ENCODE measurements at regions not wholly inside any gene's neighbourhood (a gene's known extent, or its start where the extent isn't known, plus 50 kb on each side); places are given as distances from the start of the nearest gene placed in this dataset.

- no peaks in the 10 kb centered on the region for H3K27me3 ChIP-seq (replicated peaks in 1 of 4; ENCODE audit: control extremely low read depth in 1 of 4, control insufficient read depth in 3 of 4, insufficient read depth in 4 of 4, low read length in 3 of 4)
- ChIA-PET POLR2A (no interaction called here), CTCF (no interaction called here)
- H3K4me2 ChIP-seq (replicated peaks; ENCODE audit: low read depth, low read length, poor library complexity, severe bottlenecking), result no peak overlapping the region
- H4K20me1 ChIP-seq (ENCODE audit: control insufficient read depth, insufficient read depth, low read length, poor library complexity, severe bottlenecking), result no peaks in the 10 kb centered on the region
- no peaks in the 10 kb centered on the region for H3K9me3 ChIP-seq (ENCODE audit: control extremely low read depth in 1 of 3, control insufficient read depth in 2 of 3, insufficient read depth in 1 of 3, low read length in 2 of 3)
- intact Hi-C loops (cut with micrococcal nuclease), result no loop called here
- H3K4me3 ChIP-seq (ENCODE audit: control extremely low read depth in 1 of 5, extremely low read depth in 1 of 5, insufficient read depth in 1 of 5, low read depth in 2 of 5, low read length in 4 of 5), result no peak overlapping the region
- ATAC-seq (ENCODE audit: low read depth) (no peak), DNase-seq (no peak)
- no peaks in the 10 kb centered on the region for H3K79me2 ChIP-seq (ENCODE audit: control insufficient read depth, insufficient read depth, low read length)
- H3K27me3 Mint-ChIP-seq, result no peaks in the 10 kb centered on the region
- WGBS (ENCODE audit: insufficient coverage), result 94% methylated on average over 6 of the region's 11 CpGs
- no peak overlapping the region for H3K9ac ChIP-seq (ENCODE audit: low read length)
- H3K9me3 Mint-ChIP-seq (ENCODE audit: insufficient read depth), result peaks cover 3% of the 10 kb centered on the region
- H2AFZ ChIP-seq (ENCODE audit: insufficient read depth, low read depth, low read length, poor library complexity, severe bottlenecking), result no peak overlapping the region
- TF ChIP-seq CTCF (IDR thresholded peaks at IDR 0.05) (no peak), EZH2 (IDR thresholded peaks at IDR 0.05; ENCODE audit: borderline replicate concordance, insufficient read depth, low read depth, low read length, poor library complexity, severe bottlenecking) (no peak)
- H3K27ac ChIP-seq (ENCODE audit: low read length in 2 of 2), result no peak overlapping the region
- no peaks in the 10 kb centered on the region for H3K4me1 ChIP-seq (ENCODE audit: control insufficient read depth in 2 of 2, insufficient read depth in 2 of 2, low read length in 2 of 2)
- no peak overlapping the region for H3K27ac Mint-ChIP-seq
- no peaks in the 10 kb centered on the region for H3K36me3 ChIP-seq (replicated peaks in 1 of 2; ENCODE audit: control extremely low read depth in 1 of 2, control insufficient read depth in 1 of 2, extremely low read depth in 1 of 2, insufficient read depth in 2 of 2, low read length in 1 of 2)
- no peak overlapping the region for H3K4me3 Mint-ChIP-seq
- H3K4me1 Mint-ChIP-seq, result no peaks in the 10 kb centered on the region
These were observed 389.8 kb downstream of the NR2F1-AS1 start for GRCh38 chr5:93191035-93191817.

- ChIA-PET POLR2A (no interaction called here), CTCF (no interaction called here)
- H3K27ac Mint-ChIP-seq, result no peak overlapping the region
- ATAC-seq (ENCODE audit: low read depth) (no peak), DNase-seq (no peak)
- no peak overlapping the region for H3K4me2 ChIP-seq (replicated peaks; ENCODE audit: low read depth, low read length, poor library complexity, severe bottlenecking)
- no peak for TF ChIP-seq CTCF (IDR thresholded peaks at IDR 0.05)
- no peak for TF ChIP-seq EZH2 (IDR thresholded peaks at IDR 0.05; ENCODE audit: borderline replicate concordance, insufficient read depth, low read depth, low read length, poor library complexity, severe bottlenecking)
- H3K4me3 ChIP-seq (ENCODE audit: control extremely low read depth in 1 of 5, extremely low read depth in 1 of 5, insufficient read depth in 1 of 5, low read depth in 2 of 5, low read length in 4 of 5), result no peak overlapping the region
- no peaks in the 10 kb centered on the region for H3K36me3 ChIP-seq (replicated peaks in 1 of 2; ENCODE audit: control extremely low read depth in 1 of 2, control insufficient read depth in 1 of 2, extremely low read depth in 1 of 2, insufficient read depth in 2 of 2, low read length in 1 of 2)
- H3K4me1 ChIP-seq (ENCODE audit: control insufficient read depth in 2 of 2, insufficient read depth in 2 of 2, low read length in 2 of 2), result no peaks in the 10 kb centered on the region
- H3K9me3 Mint-ChIP-seq (ENCODE audit: insufficient read depth), result peaks cover 3% of the 10 kb centered on the region
- no CpG with 5 or more reads among the region's 2 CpGs for WGBS (ENCODE audit: insufficient coverage)
- no peaks in the 10 kb centered on the region for H3K79me2 ChIP-seq (ENCODE audit: control insufficient read depth, insufficient read depth, low read length)
- no peak overlapping the region for H3K4me3 Mint-ChIP-seq
- H4K20me1 ChIP-seq (ENCODE audit: control insufficient read depth, insufficient read depth, low read length, poor library complexity, severe bottlenecking), result no peaks in the 10 kb centered on the region
- H3K9ac ChIP-seq (ENCODE audit: low read length), result no peak overlapping the region
- no peak overlapping the region for H2AFZ ChIP-seq (ENCODE audit: insufficient read depth, low read depth, low read length, poor library complexity, severe bottlenecking)
- no peak overlapping the region for H3K27ac ChIP-seq (ENCODE audit: low read length in 2 of 2)
- intact Hi-C loops (cut with micrococcal nuclease), result no loop called here
- H3K9me3 ChIP-seq (ENCODE audit: control extremely low read depth in 1 of 3, control insufficient read depth in 2 of 3, insufficient read depth in 1 of 3, low read length in 2 of 3), result no peaks in the 10 kb centered on the region
- H3K4me1 Mint-ChIP-seq, result no peaks in the 10 kb centered on the region
- no peaks in the 10 kb centered on the region for H3K27me3 Mint-ChIP-seq
- no peaks in the 10 kb centered on the region for H3K27me3 ChIP-seq (replicated peaks in 1 of 4; ENCODE audit: control extremely low read depth in 1 of 4, control insufficient read depth in 3 of 4, insufficient read depth in 4 of 4, low read length in 3 of 4)
These were observed 391.3 kb downstream of the NR2F1-AS1 start for GRCh38 chr5:93189707-93190120.

All from B cell (primary cell).